ENCODE measurements at regions not wholly inside any gene's neighbourhood (a gene's known extent, or its start where the extent isn't known, plus 50 kb on each side); places are given as distances from the start of the nearest gene placed in this dataset.

GRCh38 chr5:87770016-87770570, 357.4 kb upstream of the CCNH start:
- TF ChIP-seq CTCF (conservative IDR thresholded peaks at IDR 0.05 in 1 of 2, IDR thresholded peaks at IDR 0.05 in 1 of 2; ENCODE audit: low read depth in 1 of 2, low read length in 2 of 2), result no peak
- TF ChIP-seq EZH2 (IDR thresholded peaks at IDR 0.05; ENCODE audit: low read length, missing control alignments), result no peak
